ENCODE measurements at regions not wholly inside any gene's neighbourhood (a gene's known extent, or its start where the extent isn't known, plus 50 kb on each side); places are given as distances from the start of the nearest gene placed in this dataset.
"Not testable (repeated sequence)": the region's sequence is repeated elsewhere in the genome, so short reads cannot be mapped to it uniquely, and the experiment has no call there.

DNA sequence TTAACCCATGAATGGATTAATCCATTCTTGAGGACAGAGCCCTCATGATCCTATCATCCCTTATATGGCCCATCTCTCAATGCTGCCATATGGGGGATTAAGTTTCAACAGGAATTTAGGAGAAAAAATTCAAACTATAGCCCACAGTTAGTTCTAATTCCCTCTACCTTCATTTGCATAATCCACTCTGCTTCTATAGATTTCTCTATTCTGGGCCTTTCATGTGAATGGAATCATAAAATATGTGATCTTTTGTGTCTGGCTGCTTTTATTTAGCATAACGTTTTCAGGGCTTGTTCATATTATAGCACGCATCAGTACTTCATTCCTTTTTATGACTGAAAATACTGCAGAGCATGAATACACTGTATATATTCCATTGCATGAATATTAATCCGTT, 55.4 kb downstream of the CTSL start:
- Histone ChIP-seq H3K4me3 (ENCODE audit: insufficient read depth, low read length, poor library complexity, severe bottlenecking) (no peak overlapping the region), H3K36me3 (ENCODE audit: low read length) (no peaks in the 10 kb centered on the region), H3K9ac (ENCODE audit: low read length) (no peak overlapping the region), H3K79me2 (ENCODE audit: insufficient read depth, low read length) (no peaks in the 10 kb centered on the region), H4K20me1 (ENCODE audit: low read depth, low read length) (no peaks in the 10 kb centered on the region), H3K9me2 (replicated peaks; ENCODE audit: insufficient read depth, low read length) (no peaks in the 10 kb centered on the region), H3K27ac (ENCODE audit: low read depth, low read length) (no peak overlapping the region), H3K27me3 (ENCODE audit: low read length) (no peaks in the 10 kb centered on the region), H3F3A (ENCODE audit: insufficient read depth) (no peaks in the 10 kb centered on the region), H2AFZ (ENCODE audit: low read depth, low read length, severe bottlenecking) (no peak overlapping the region), H3K4me2 (ENCODE audit: low read depth, low read length, poor library complexity, severe bottlenecking) (no peak overlapping the region), H3K9me3 (ENCODE audit: insufficient read depth, low read length) (no peaks in the 10 kb centered on the region)
- TF ChIP-seq, protein P1, sequence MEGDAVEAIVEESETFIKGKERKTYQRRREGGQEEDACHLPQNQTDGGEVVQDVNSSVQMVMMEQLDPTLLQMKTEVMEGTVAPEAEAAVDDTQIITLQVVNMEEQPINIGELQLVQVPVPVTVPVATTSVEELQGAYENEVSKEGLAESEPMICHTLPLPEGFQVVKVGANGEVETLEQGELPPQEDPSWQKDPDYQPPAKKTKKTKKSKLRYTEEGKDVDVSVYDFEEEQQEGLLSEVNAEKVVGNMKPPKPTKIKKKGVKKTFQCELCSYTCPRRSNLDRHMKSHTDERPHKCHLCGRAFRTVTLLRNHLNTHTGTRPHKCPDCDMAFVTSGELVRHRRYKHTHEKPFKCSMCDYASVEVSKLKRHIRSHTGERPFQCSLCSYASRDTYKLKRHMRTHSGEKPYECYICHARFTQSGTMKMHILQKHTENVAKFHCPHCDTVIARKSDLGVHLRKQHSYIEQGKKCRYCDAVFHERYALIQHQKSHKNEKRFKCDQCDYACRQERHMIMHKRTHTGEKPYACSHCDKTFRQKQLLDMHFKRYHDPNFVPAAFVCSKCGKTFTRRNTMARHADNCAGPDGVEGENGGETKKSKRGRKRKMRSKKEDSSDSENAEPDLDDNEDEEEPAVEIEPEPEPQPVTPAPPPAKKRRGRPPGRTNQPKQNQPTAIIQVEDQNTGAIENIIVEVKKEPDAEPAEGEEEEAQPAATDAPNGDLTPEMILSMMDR (IDR thresholded peaks at IDR 0.05; ENCODE audit: insufficient read depth, low read length, poor library complexity, severe bottlenecking) = no peak
- TF ChIP-seq EZH2phosphoT487 (conservative IDR thresholded peaks at IDR 0.05; ENCODE audit: low read length) = no peak

DNA sequence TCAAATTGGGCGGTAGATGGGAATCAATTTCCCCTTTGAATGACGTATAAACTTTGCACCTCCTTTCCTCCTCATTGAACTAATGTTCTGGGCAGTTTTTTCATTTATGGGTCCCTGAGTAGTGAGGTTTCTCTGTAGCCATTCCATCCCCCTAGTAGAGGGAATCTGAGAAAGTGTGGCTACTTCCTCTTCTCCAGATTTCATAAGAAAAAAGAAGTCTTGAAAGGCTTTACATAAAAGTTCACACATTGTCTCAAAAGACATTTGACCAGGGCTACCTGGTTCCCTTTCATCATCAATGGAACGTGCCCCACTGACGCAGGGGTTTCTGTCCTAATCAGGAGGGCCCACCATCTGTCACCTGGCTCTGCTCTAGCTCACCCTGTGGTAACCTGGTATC, 57.3 kb downstream of the CTSL start:
- Histone ChIP-seq H3K27me3 (ENCODE audit: low read length) (no peaks in the 10 kb centered on the region), H4K20me1 (ENCODE audit: low read depth, low read length) (no peaks in the 10 kb centered on the region), H3F3A (ENCODE audit: insufficient read depth) (no peaks in the 10 kb centered on the region), H3K79me2 (ENCODE audit: insufficient read depth, low read length) (no peaks in the 10 kb centered on the region), H3K9me3 (ENCODE audit: insufficient read depth, low read length) (no peaks in the 10 kb centered on the region), H3K4me3 (ENCODE audit: insufficient read depth, low read length, poor library complexity, severe bottlenecking) (no peak overlapping the region), H3K36me3 (ENCODE audit: low read length) (no peaks in the 10 kb centered on the region), H2AFZ (ENCODE audit: low read depth, low read length, severe bottlenecking) (no peak overlapping the region), H3K27ac (ENCODE audit: low read depth, low read length) (no peak overlapping the region), H3K4me2 (ENCODE audit: low read depth, low read length, poor library complexity, severe bottlenecking) (no peak overlapping the region), H3K9ac (ENCODE audit: low read length) (no peak overlapping the region), H3K9me2 (replicated peaks; ENCODE audit: insufficient read depth, low read length) (no peaks in the 10 kb centered on the region)
- no peak for TF ChIP-seq EZH2phosphoT487 (conservative IDR thresholded peaks at IDR 0.05; ENCODE audit: low read length)
- TF ChIP-seq, protein P1 (IDR thresholded peaks at IDR 0.05; ENCODE audit: insufficient read depth, low read length, poor library complexity, severe bottlenecking) = no peak

GRCh38 chr9:87785315-87785970, 59.5 kb downstream of the CTSL start:
- not testable (repeated sequence) for H3K79me2 ChIP-seq (ENCODE audit: insufficient read depth, low read length); H4K20me1 ChIP-seq (ENCODE audit: low read depth, low read length); H3K9me2 ChIP-seq (replicated peaks; ENCODE audit: insufficient read depth, low read length); H3F3A ChIP-seq (ENCODE audit: insufficient read depth); H3K9ac ChIP-seq (ENCODE audit: low read length); H3K4me3 ChIP-seq (ENCODE audit: insufficient read depth, low read length, poor library complexity, severe bottlenecking); H3K4me2 ChIP-seq (ENCODE audit: low read depth, low read length, poor library complexity, severe bottlenecking); H3K36me3 ChIP-seq (ENCODE audit: low read length); H2AFZ ChIP-seq (ENCODE audit: low read depth, low read length, severe bottlenecking); H3K27me3 ChIP-seq (ENCODE audit: low read length); H3K9me3 ChIP-seq (ENCODE audit: insufficient read depth, low read length); H3K27ac ChIP-seq (ENCODE audit: low read depth, low read length)

DNA sequence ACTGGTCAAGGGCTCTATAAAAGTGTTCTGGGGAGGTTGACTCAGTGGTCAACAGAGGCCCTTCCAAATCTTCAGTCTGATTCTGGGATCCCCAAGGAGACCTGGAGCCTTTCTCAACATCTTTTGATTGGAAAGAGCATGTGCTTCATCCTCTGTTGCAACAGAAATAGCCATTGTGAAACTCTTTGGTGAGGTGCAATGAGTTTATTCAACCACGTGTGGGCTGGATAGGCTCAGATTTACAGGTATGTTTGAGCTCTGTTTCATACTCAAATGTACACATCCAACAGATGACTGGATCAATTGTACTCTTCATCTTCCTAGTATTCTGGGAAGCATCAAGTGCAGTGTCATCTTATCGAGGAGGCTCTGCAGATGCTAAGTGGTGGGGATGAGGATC, 60.5 kb downstream of the CTSL start:
- no peaks in the 10 kb centered on the region for H3K27me3 ChIP-seq (ENCODE audit: low read length)
- TF ChIP-seq, protein P1 (IDR thresholded peaks at IDR 0.05; ENCODE audit: insufficient read depth, low read length, poor library complexity, severe bottlenecking) = no peak
- TF ChIP-seq EZH2phosphoT487 (conservative IDR thresholded peaks at IDR 0.05; ENCODE audit: low read length) = no peak
- no peaks in the 10 kb centered on the region for H3K79me2 ChIP-seq (ENCODE audit: insufficient read depth, low read length)
- no peak overlapping the region for H3K4me2 ChIP-seq (ENCODE audit: low read depth, low read length, poor library complexity, severe bottlenecking)
- H3F3A ChIP-seq (ENCODE audit: insufficient read depth) = no peaks in the 10 kb centered on the region
- no peak overlapping the region for H2AFZ ChIP-seq (ENCODE audit: low read depth, low read length, severe bottlenecking)
- H3K36me3 ChIP-seq (ENCODE audit: low read length) = no peaks in the 10 kb centered on the region
- H3K9ac ChIP-seq (ENCODE audit: low read length) = no peak overlapping the region
- no peaks in the 10 kb centered on the region for H4K20me1 ChIP-seq (ENCODE audit: low read depth, low read length)
- no peak overlapping the region for H3K27ac ChIP-seq (ENCODE audit: low read depth, low read length)
- no peaks in the 10 kb centered on the region for H3K9me2 ChIP-seq (replicated peaks; ENCODE audit: insufficient read depth, low read length)
- H3K9me3 ChIP-seq (ENCODE audit: insufficient read depth, low read length) = no peaks in the 10 kb centered on the region
- no peak overlapping the region for H3K4me3 ChIP-seq (ENCODE audit: insufficient read depth, low read length, poor library complexity, severe bottlenecking)
